Natural killer cell (primary cell): ENCODE measurements at regions not wholly inside any gene's neighbourhood (a gene's known extent, or its start where the extent isn't known, plus 50 kb on each side); places are given as distances from the start of the nearest gene placed in this dataset.

Experiments used
- ATAC-seq, 3 donors: fragments of 150-1000 bp in 2 of 3; fragments of 200-7000 bp in 1 of 3; cut with Tn5 transposase; 1 replicate in 1 of 3; 2 replicates in 2 of 3; pipeline ENCODE4 v1.10.0; 2021; ENCODE audit warnings: mild to moderate bottlenecking in 2 of 3, moderate library complexity in 2 of 3
- DNase-seq, 2 donors: peaks; one replicate each; pipeline versions ENCODE4 v3.0.0 to v3.0.0-alpha.2; 2013 to 2021; ENCODE audit warnings: mixed read lengths in 1 of 2
- H3K27ac ChIP-seq: one replicate; pipeline ENCODE4 v1.5.1; 2013; ENCODE audit warnings: mild to moderate bottlenecking, low read length
- H3K27me3 ChIP-seq: one replicate; pipeline ENCODE4 v1.6.1; 2013; ENCODE audit warnings: low read length; ENCODE audit not compliant: control insufficient read depth, insufficient read depth
- H3K36me3 ChIP-seq: one replicate; pipeline ENCODE4 v1.6.1; 2013; ENCODE audit warnings: low read length; ENCODE audit not compliant: control insufficient read depth, insufficient read depth
- H3K4me1 ChIP-seq: one replicate; pipeline ENCODE4 v1.6.1; 2013; ENCODE audit warnings: low read length; ENCODE audit not compliant: control insufficient read depth, insufficient read depth
- H3K4me3 ChIP-seq: one replicate; pipeline ENCODE4 v1.5.1; 2013; ENCODE audit warnings: low read length
- H3K9me3 ChIP-seq: one replicate; pipeline ENCODE4 v1.6.1; 2013; ENCODE audit warnings: low read length; ENCODE audit not compliant: control insufficient read depth, insufficient read depth
- H3K27ac Mint-ChIP-seq, 2 donors: one replicate each; pipeline ENCODE4 v1.8.0; 2022; ENCODE audit warnings: mild to moderate bottlenecking in 2 of 2, mixed read lengths in 2 of 2, moderate library complexity in 1 of 2
- H3K27me3 Mint-ChIP-seq, 2 donors: one replicate each; pipeline ENCODE4 v1.8.0; 2022; ENCODE audit warnings: low read depth in 2 of 2, mixed read lengths in 2 of 2
- H3K36me3 Mint-ChIP-seq: one replicate; pipeline ENCODE4 v1.8.0; 2022; ENCODE audit warnings: mixed read lengths
- H3K4me1 Mint-ChIP-seq, 2 donors: one replicate each; pipeline ENCODE4 v1.8.0; 2022; ENCODE audit warnings: mixed read lengths in 2 of 2
- H3K4me3 Mint-ChIP-seq: one replicate; pipeline ENCODE4 v1.8.0; 2022; ENCODE audit warnings: mild to moderate bottlenecking, moderate library complexity, mixed read lengths
- H3K9me3 Mint-ChIP-seq, 2 donors: one replicate each; pipeline ENCODE4 v1.8.0; 2022; ENCODE audit warnings: mixed read lengths in 2 of 2
- WGBS: methylation state at CpG from one replicate; pipeline ENCODE4 v1.1.7; 2013; ENCODE audit warnings: missing lambda C conversion rate; ENCODE audit not compliant: insufficient coverage; 5-methylcytosine and 5-hydroxymethylcytosine counted together
- intact Hi-C: fragments of 100-400 bp; cut with micrococcal nuclease; formaldehyde crosslinking; loops from one replicate; pipeline ENCODE4 v1.14.2; 2022
- TF ChIP-seq, protein P1 (sequence below): fragments of 200-600 bp; IDR thresholded peaks from one replicate; pipeline ENCODE4 v1.8.0; 2022; ENCODE audit warnings: antibody characterized with exemption

DNA sequence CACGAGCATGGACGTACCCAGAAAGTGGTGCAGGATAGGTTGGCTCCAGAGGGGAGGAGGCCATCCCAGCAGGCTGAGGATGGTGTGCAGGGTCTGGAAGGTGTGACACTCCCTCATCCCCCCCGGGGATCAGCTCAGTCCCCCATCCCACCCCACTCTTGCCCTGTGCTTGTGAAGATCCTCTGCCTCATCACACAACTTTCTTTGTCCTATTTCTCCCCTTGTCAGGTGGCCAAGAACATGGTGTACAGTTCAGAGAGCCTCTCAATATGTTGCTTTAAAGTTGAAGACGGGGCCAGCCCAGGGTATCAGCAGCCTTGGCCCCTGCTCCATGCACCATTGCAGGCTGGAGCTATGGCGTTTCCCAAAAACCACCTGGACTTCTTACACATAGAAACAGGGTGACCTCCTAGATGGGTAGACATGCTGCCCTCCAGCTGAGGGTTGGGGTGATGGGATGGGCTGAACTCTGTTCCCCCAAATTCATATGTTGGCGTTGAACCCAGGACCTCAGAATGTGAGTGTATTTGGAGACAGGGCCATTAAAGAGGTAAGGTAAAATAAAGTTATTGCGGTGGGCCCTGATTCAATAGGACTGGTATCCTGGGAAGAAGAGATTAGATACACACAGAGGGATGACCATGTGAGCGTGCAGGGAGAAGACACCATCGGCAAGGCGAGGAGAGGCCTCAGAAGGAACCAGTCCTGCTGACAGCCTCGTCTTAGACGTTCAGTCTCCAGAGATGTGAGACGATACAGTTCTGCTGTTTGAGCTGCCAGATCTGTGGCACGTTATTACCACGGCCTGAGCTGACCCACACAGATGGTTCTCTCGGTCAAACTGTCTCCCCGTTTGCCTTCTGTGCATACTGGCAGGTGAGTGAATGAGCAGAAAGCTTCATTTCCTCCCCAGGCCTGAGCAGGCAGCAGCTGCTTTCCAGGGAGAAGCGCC lies 272.5 kb downstream of the GADD45G start:
- Histone ChIP-seq H3K36me3 (no peaks in the 10 kb centered on the region), H3K27me3 (no peaks in the 10 kb centered on the region), H3K4me3 (no peak overlapping the region), H3K27ac (no peak overlapping the region), H3K9me3 (no peaks in the 10 kb centered on the region), H3K4me1 (no peaks in the 10 kb centered on the region)
- intact Hi-C loops: no loop called here
- H3K27me3 Mint-ChIP-seq: no peaks in the 10 kb centered on the region
- H3K4me3 Mint-ChIP-seq: no peak overlapping the region
- WGBS: 80% methylated on average over 18 of the region's 18 CpGs
- no peaks in the 10 kb centered on the region for H3K36me3 Mint-ChIP-seq
- H3K9me3 Mint-ChIP-seq: no peaks in the 10 kb centered on the region
- no peaks in the 10 kb centered on the region for H3K4me1 Mint-ChIP-seq
- ATAC-seq (no peak), DNase-seq (no peak)
- TF ChIP-seq, protein P1, sequence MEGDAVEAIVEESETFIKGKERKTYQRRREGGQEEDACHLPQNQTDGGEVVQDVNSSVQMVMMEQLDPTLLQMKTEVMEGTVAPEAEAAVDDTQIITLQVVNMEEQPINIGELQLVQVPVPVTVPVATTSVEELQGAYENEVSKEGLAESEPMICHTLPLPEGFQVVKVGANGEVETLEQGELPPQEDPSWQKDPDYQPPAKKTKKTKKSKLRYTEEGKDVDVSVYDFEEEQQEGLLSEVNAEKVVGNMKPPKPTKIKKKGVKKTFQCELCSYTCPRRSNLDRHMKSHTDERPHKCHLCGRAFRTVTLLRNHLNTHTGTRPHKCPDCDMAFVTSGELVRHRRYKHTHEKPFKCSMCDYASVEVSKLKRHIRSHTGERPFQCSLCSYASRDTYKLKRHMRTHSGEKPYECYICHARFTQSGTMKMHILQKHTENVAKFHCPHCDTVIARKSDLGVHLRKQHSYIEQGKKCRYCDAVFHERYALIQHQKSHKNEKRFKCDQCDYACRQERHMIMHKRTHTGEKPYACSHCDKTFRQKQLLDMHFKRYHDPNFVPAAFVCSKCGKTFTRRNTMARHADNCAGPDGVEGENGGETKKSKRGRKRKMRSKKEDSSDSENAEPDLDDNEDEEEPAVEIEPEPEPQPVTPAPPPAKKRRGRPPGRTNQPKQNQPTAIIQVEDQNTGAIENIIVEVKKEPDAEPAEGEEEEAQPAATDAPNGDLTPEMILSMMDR: no peak
- H3K27ac Mint-ChIP-seq: no peak overlapping the region

DNA sequence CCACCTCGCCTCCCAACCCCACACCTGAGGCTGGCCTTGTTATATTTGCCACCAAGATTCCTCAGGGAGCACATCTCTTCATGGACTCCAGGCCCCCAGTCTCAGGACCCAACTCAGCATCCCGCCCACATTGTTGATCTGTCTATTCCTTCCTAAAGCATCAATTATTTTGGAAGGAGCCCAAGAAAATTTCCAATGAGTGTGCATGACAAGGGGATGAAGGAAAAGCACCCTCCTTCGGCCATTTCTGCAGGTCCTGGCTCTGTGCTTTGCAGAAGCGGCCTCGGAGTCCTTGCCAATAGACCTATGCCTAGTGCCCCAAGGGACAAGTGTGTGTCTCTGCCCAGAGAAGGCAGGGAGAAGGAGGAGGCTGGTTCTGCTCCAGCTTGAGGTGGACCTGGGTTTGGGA lies 273.2 kb downstream of the GADD45G start:
- H3K4me1 Mint-ChIP-seq: no peaks in the 10 kb centered on the region
- H3K27me3 Mint-ChIP-seq: no peaks in the 10 kb centered on the region
- DNase-seq (no peak), ATAC-seq (no peak)
- Histone ChIP-seq H3K36me3 (no peaks in the 10 kb centered on the region), H3K27me3 (no peaks in the 10 kb centered on the region), H3K27ac (no peak overlapping the region), H3K4me3 (no peak overlapping the region), H3K4me1 (no peaks in the 10 kb centered on the region), H3K9me3 (no peaks in the 10 kb centered on the region)
- no peaks in the 10 kb centered on the region for H3K9me3 Mint-ChIP-seq
- WGBS: 92% methylated on average over 5 of the region's 5 CpGs
- no peaks in the 10 kb centered on the region for H3K36me3 Mint-ChIP-seq
- intact Hi-C loops: no loop called here
- TF ChIP-seq, protein P1: no peak
- H3K4me3 Mint-ChIP-seq: no peak overlapping the region
- H3K27ac Mint-ChIP-seq: no peak overlapping the region

DNA sequence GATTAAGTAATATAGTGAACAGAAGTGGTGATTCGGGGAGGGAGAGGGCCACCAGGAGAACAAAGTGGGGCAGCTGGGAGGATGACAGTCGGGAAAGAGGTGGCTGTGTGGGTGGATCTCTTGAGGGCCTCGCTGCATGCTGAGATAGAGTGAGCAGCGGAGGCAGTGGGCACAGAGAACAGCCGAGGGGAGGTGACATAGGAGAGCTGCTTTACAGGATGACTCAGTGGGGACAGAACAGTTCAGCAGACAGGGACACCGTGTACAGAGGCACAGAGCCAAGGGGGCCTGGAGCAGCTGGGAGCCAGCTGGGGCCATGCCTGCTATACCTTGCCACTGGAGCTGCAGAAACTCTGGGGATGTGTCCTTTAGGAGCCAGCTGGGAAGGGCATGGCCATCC lies 273.9 kb downstream of the GADD45G start:
- Histone ChIP-seq H3K4me1 (no peaks in the 10 kb centered on the region), H3K27me3 (no peaks in the 10 kb centered on the region), H3K36me3 (no peaks in the 10 kb centered on the region), H3K4me3 (no peak overlapping the region), H3K9me3 (no peaks in the 10 kb centered on the region), H3K27ac (no peak overlapping the region)
- WGBS: 81% methylated on average over 6 of the region's 6 CpGs
- TF ChIP-seq, protein P1: no peak
- no peak for DNase-seq
- intact Hi-C loops: no loop called here
- H3K27ac Mint-ChIP-seq: no peak overlapping the region
- H3K27me3 Mint-ChIP-seq: no peaks in the 10 kb centered on the region
- no peak overlapping the region for H3K4me3 Mint-ChIP-seq
- no peaks in the 10 kb centered on the region for H3K9me3 Mint-ChIP-seq
- H3K4me1 Mint-ChIP-seq: no peaks in the 10 kb centered on the region
- no peaks in the 10 kb centered on the region for H3K36me3 Mint-ChIP-seq
- ATAC-seq: no peak

DNA sequence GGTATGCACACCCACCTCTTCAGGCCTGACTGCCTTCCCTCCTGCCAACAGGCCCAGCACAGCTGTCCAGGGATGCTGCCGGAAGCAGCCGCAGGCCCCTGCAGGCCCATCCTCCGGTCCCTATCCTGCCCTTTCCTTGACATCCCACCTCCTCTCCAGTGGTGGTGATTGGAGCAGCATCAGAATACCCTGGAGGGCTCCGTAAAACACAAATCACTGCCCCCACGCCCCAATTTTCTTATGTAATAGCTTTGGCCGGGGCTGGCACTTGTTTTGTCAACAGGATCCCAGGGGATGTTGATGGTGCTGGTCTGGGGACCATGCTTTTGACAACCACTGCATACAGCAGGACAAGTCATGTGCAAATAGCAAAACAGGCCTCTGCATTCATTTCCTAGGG lies 274.5 kb downstream of the GADD45G start:
- TF ChIP-seq, protein P1: no peak
- no peaks in the 10 kb centered on the region for H3K27me3 Mint-ChIP-seq
- H3K4me1 Mint-ChIP-seq: no peaks in the 10 kb centered on the region
- Histone ChIP-seq H3K9me3 (no peaks in the 10 kb centered on the region), H3K4me3 (no peak overlapping the region), H3K27ac (no peak overlapping the region), H3K27me3 (no peaks in the 10 kb centered on the region), H3K36me3 (no peaks in the 10 kb centered on the region), H3K4me1 (no peaks in the 10 kb centered on the region)
- H3K4me3 Mint-ChIP-seq: no peak overlapping the region
- no peak for ATAC-seq
- H3K27ac Mint-ChIP-seq: no peak overlapping the region
- no peaks in the 10 kb centered on the region for H3K36me3 Mint-ChIP-seq
- intact Hi-C loops: no loop called here
- no peak for DNase-seq
- no peaks in the 10 kb centered on the region for H3K9me3 Mint-ChIP-seq
- 93% methylated on average over 6 of the region's 6 CpGs for WGBS
